PC-3 (cell line): ENCODE measurements at regions not wholly inside any gene's neighbourhood (a gene's known extent, or its start where the extent isn't known, plus 50 kb on each side); places are given as distances from the start of the nearest gene placed in this dataset.

Experiments
- ATAC-seq: fragments of 200-7000 bp; cut with Tn5 transposase; 2 replicates; pipeline ENCODE4 v1.9.1; 2020; ENCODE audit warnings: mild to moderate bottlenecking, moderate library complexity
- BruUV-seq: library from RNA; stranded (reverse); fragments of 400-500 nt; replicated peaks from 2 replicates; lab custom pipeline; 2021; lab: Mats Ljungman, UMichigan
- CTCF ChIA-PET: fragments of 300-600 bp; sonication (Branson Sonifier 250); formaldehyde crosslinking; loops from one replicate; lab custom pipeline; 2022; ENCODE audit warnings: antibody characterized with exemption; lab: Charles Lee
- POLR2A ChIA-PET: fragments of 300-600 bp; sonication (Branson Sonifier 250); formaldehyde crosslinking; loops from one replicate; lab custom pipeline; 2022; ENCODE audit warnings: antibody characterized with exemption; ENCODE audit not compliant: unreplicated experiment; lab: Charles Lee
- DNase-seq: peaks from one replicate; pipeline ENCODE4 v3.0.0-alpha.2; 2015
- H2AFZ ChIP-seq: fragments of 300-600 bp; sonication (generic); 2 replicates; pipeline ENCODE4 v1.6.0; 2016; ENCODE audit warnings: antibody characterized with exemption, low read length
- H3F3A ChIP-seq: fragments of 300-600 bp; sonication (generic); one replicate; pipeline ENCODE4 v1.6.0; 2017; ENCODE audit warnings: antibody characterized with exemption, low read length, control low read depth, mild to moderate bottlenecking; ENCODE audit not compliant: unreplicated experiment
- H3K27ac ChIP-seq: fragments of 300-600 bp; sonication (generic); 2 replicates; pipeline ENCODE4 v1.5.1; 2016; ENCODE audit warnings: mild to moderate bottlenecking, low read length
- H3K27me3 ChIP-seq: fragments of 300-600 bp; sonication (generic); 2 replicates; pipeline ENCODE4 v1.6.1; 2016; ENCODE audit warnings: low read length, mixed read lengths
- H3K36me3 ChIP-seq: fragments of 300-600 bp; sonication (generic); 2 replicates; pipeline ENCODE4 v1.6.1; 2016; ENCODE audit warnings: low read depth, mixed run types, low read length, mixed read lengths
- H3K4me1 ChIP-seq: fragments of 300-600 bp; sonication (generic); 2 replicates; pipeline ENCODE4 v1.5.1; 2016; ENCODE audit warnings: low read length; ENCODE audit not compliant: insufficient read depth
- H3K4me2 ChIP-seq: fragments of 300-600 bp; sonication (generic); 2 replicates; pipeline ENCODE4 v1.6.0; 2016; ENCODE audit warnings: low read length
- H3K4me3 ChIP-seq: fragments of 300-600 bp; sonication (generic); 2 replicates; pipeline ENCODE4 v1.5.1; 2016; ENCODE audit warnings: mild to moderate bottlenecking, low read length, mixed read lengths
- H3K79me2 ChIP-seq: fragments of 300-600 bp; sonication (generic); 2 replicates; pipeline ENCODE4 v1.6.1; 2017; ENCODE audit warnings: low read length, mixed read lengths
- H3K9ac ChIP-seq: fragments of 300-600 bp; sonication (generic); 2 replicates; pipeline ENCODE4 v1.6.0; 2016; ENCODE audit warnings: mild to moderate bottlenecking, low read length
- H3K9me2 ChIP-seq: fragments of 300-600 bp; sonication (generic); replicated peaks from 2 replicates; pipeline ENCODE4 v1.6.1; 2016; ENCODE audit warnings: mixed run types, low read length, mixed read lengths
- H3K9me3 ChIP-seq: fragments of 300-600 bp; sonication (generic); 2 replicates; pipeline ENCODE4 v1.6.1; 2016; ENCODE audit warnings: low read length, mixed read lengths
- H4K20me1 ChIP-seq: fragments of 300-600 bp; sonication (generic); 2 replicates; pipeline ENCODE4 v1.6.1; 2016; ENCODE audit warnings: low read length, mixed read lengths
- CTCF ChIP-seq: fragments of 300-600 bp; sonication (generic); conservative IDR thresholded peaks from 2 replicates; pipeline ENCODE4 v1.5.1; 2017; ENCODE audit warnings: antibody characterized with exemption, low read depth, mild to moderate bottlenecking, low read length
- EZH2 ChIP-seq: fragments of 300-600 bp; sonication (generic); IDR thresholded peaks from one replicate; pipeline ENCODE4 v1.6.1; 2017; ENCODE audit warnings: antibody characterized with exemption, mild to moderate bottlenecking, low read length; ENCODE audit not compliant: unreplicated experiment
- EZH2phosphoT487 ChIP-seq: fragments of 300-600 bp; sonication (generic); IDR thresholded peaks from 2 replicates; pipeline ENCODE4 v1.6.1; 2018; ENCODE audit warnings: mild to moderate bottlenecking, antibody characterized with exemption, low read length, borderline replicate concordance
- intact Hi-C: fragments of 100-400 bp; cut with micrococcal nuclease; formaldehyde crosslinking; loops from 2 replicates; pipeline ENCODE4 v1.9.0; 2023

- Histone ChIP-seq H3K27ac (no peak overlapping the region), H3K36me3 (no peaks in the 10 kb centered on the region), H3K4me3 (no peak overlapping the region), H4K20me1 (no peaks in the 10 kb centered on the region), H3K27me3 (no peaks in the 10 kb centered on the region), H3K4me2 (no peak overlapping the region), H2AFZ (no peak overlapping the region), H3K9me3 (0 out of 2 replicates have a peak, but pooled peaks cover 2% of the 10 kb centered on the region), H3K9me2 (no peaks in the 10 kb centered on the region), H3K4me1 (no peaks in the 10 kb centered on the region), H3F3A (no peaks in the 10 kb centered on the region), H3K9ac (no peak overlapping the region), H3K79me2 (no peaks in the 10 kb centered on the region)
- ChIA-PET POLR2A (no interaction called here), CTCF (no interaction called here)
- ATAC-seq (no peak), DNase-seq (no peak)
- TF ChIP-seq CTCF (no peak), EZH2 (no peak), EZH2phosphoT487 (no peak)
- intact Hi-C loops = no loop called here
- no TSS peak for BruUV-seq
These were observed 417.0 kb upstream of the ANO5 start for GRCh38 chr11:21775911-21776310.

- Histone ChIP-seq H3F3A (no peaks in the 10 kb centered on the region), H3K4me2 (no peak overlapping the region), H3K9me3 (0 out of 2 replicates have a peak, but pooled peaks cover 2% of the 10 kb centered on the region), H4K20me1 (no peaks in the 10 kb centered on the region), H3K36me3 (no peaks in the 10 kb centered on the region), H3K4me3 (no peak overlapping the region), H2AFZ (no peak overlapping the region), H3K27ac (no peak overlapping the region), H3K9me2 (no peaks in the 10 kb centered on the region), H3K27me3 (no peaks in the 10 kb centered on the region), H3K4me1 (no peaks in the 10 kb centered on the region), H3K79me2 (no peaks in the 10 kb centered on the region), H3K9ac (no peak overlapping the region)
- intact Hi-C loops = no loop called here
- BruUV-seq = no TSS peak
- ATAC-seq (no peak), DNase-seq (no peak)
- no peak for TF ChIP-seq CTCF
- ChIA-PET POLR2A (no interaction called here), CTCF (no interaction called here)
These were observed 408.9 kb upstream of the ANO5 start for GRCh38 chr11:21783954-21784353.

- Histone ChIP-seq H3K9me3 (0 out of 2 replicates have a peak, but pooled peaks cover 2% of the 10 kb centered on the region), H3K9ac (no peak overlapping the region), H3K4me3 (no peak overlapping the region), H2AFZ (no peak overlapping the region), H4K20me1 (no peaks in the 10 kb centered on the region), H3K4me2 (no peak overlapping the region), H3K4me1 (no peaks in the 10 kb centered on the region), H3K79me2 (no peaks in the 10 kb centered on the region), H3K9me2 (no peaks in the 10 kb centered on the region), H3K27me3 (no peaks in the 10 kb centered on the region), H3K27ac (no peak overlapping the region), H3K36me3 (no peaks in the 10 kb centered on the region), H3F3A (no peaks in the 10 kb centered on the region)
- no TSS peak for BruUV-seq
- DNase-seq (no peak), ATAC-seq (no peak)
- TF ChIP-seq EZH2phosphoT487 = no peak
- no peak for TF ChIP-seq EZH2
- no peak for TF ChIP-seq CTCF
- CTCF ChIA-PET = no interaction called here
- intact Hi-C loops = no loop called here
- POLR2A ChIA-PET = no interaction called here
These were observed 407.5 kb upstream of the ANO5 start for GRCh38 chr11:21785351-21785750.
